GM12873 (cell line): ENCODE measurements at regions not wholly inside any gene's neighbourhood (a gene's known extent, or its start where the extent isn't known, plus 50 kb on each side); places are given as distances from the start of the nearest gene placed in this dataset.
A peak's percentile ranks its signal among the peaks of the same experiment; 100 is the strongest.

Experiments used
- CTCF ChIP-seq: IDR thresholded peaks from 2 replicates; pipeline ENCODE4 v1.5.1; 2012; ENCODE audit warnings: low read depth, mild to moderate bottlenecking, moderate library complexity, low read length, control low read depth; ENCODE audit not compliant: insufficient read depth; ENCODE audit errors: missing control alignments

- TF ChIP-seq CTCF: no peak
Measured at GRCh38 chr20:62569615-62570014, 72.7 kb upstream of the SLCO4A1 start.

GRCh38 chr20:62570403-62570802 is 71.9 kb upstream of the SLCO4A1 start:
- no peak for TF ChIP-seq CTCF

GRCh38 chr20:62570897-62571668 is 71.2 kb upstream of the SLCO4A1 start:
- TF ChIP-seq CTCF: no peak

GRCh38 chr20:62571669-62572344 is 70.5 kb upstream of the SLCO4A1 start:
- TF ChIP-seq CTCF: peak; percentile 11

- no peak for TF ChIP-seq CTCF
Measured at GRCh38 chr20:62572980-62573379, 69.3 kb upstream of the SLCO4A1 start.

- no peak for TF ChIP-seq CTCF
Measured at GRCh38 chr20:62573817-62574216, 68.5 kb upstream of the SLCO4A1 start.

- TF ChIP-seq CTCF: no peak
Measured at GRCh38 chr20:62574230-62574993, 67.9 kb upstream of the SLCO4A1 start.
